HT-29 (cell line): ENCODE measurements at regions not wholly inside any gene's neighbourhood (a gene's known extent, or its start where the extent isn't known, plus 50 kb on each side); places are given as distances from the start of the nearest gene placed in this dataset.

Experiments
- DNase-seq: peaks from one replicate; pipeline ENCODE4 v3.0.0-alpha.2; 2015; ENCODE audit warnings: low spot score

- no peak for DNase-seq
Observed at GRCh38 chr6:104087765-104088164, 772.0 kb downstream of the HACE1 start.

- no peak for DNase-seq
Observed at GRCh38 chr6:104068281-104068680, 791.4 kb downstream of the HACE1 start.

- no peak for DNase-seq
Observed at GRCh38 chr6:104064876-104065275, 794.8 kb downstream of the HACE1 start.

GRCh38 chr6:104050455-104050854 is 809.3 kb downstream of the HACE1 start:
- no peak for DNase-seq

- no peak for DNase-seq
Observed at GRCh38 chr6:104046426-104046825, 813.3 kb downstream of the HACE1 start.

- no peak for DNase-seq
Observed at GRCh38 chr6:104031346-104031745, 828.4 kb downstream of the HACE1 start.

- DNase-seq, result no peak
Observed at GRCh38 chr6:104022126-104022525, 837.6 kb downstream of the HACE1 start.

- DNase-seq, result no peak
Observed at GRCh38 chr6:104019075-104019753, 840.5 kb downstream of the HACE1 start.

GRCh38 chr6:104017410-104018381 is 842.0 kb downstream of the HACE1 start:
- DNase-seq, result no peak

- DNase-seq, result no peak
Observed at GRCh38 chr6:104014163-104014959, 845.4 kb downstream of the HACE1 start.

- no peak for DNase-seq
Observed at GRCh38 chr6:104013312-104013971, 846.3 kb downstream of the HACE1 start.

- no peak for DNase-seq
Observed at GRCh38 chr6:104010897-104011296, 848.8 kb downstream of the HACE1 start.

GRCh38 chr6:104003803-104004516 is 855.8 kb downstream of the HACE1 start:
- DNase-seq, result peak; percentile 42

GRCh38 chr6:103995571-103995970 is 864.1 kb downstream of the HACE1 start:
- DNase-seq, result no peak

GRCh38 chr6:103983860-103984259 is 875.9 kb downstream of the HACE1 start:
- DNase-seq, result no peak

- DNase-seq, result no peak
Observed at GRCh38 chr6:103983011-103983410, 876.7 kb downstream of the HACE1 start.

- no peak for DNase-seq
Observed at GRCh38 chr6:103982574-103982973, 877.1 kb downstream of the HACE1 start.

GRCh38 chr6:103979308-103979707 is 880.4 kb downstream of the HACE1 start:
- no peak for DNase-seq

- no peak for DNase-seq
Observed at GRCh38 chr6:103937389-103937788, 922.3 kb downstream of the HACE1 start.

GRCh38 chr6:103925317-103925716 is 934.4 kb downstream of the HACE1 start:
- DNase-seq, result no peak

- no peak for DNase-seq
Observed at GRCh38 chr6:103910018-103910417, 949.7 kb downstream of the HACE1 start.
